ENCODE measurements at regions not wholly inside any gene's neighbourhood (a gene's known extent, or its start where the extent isn't known, plus 50 kb on each side); places are given as distances from the start of the nearest gene placed in this dataset.
"Not testable (repeated sequence)": the region's sequence is repeated elsewhere in the genome, so short reads cannot be mapped to it uniquely, and the experiment has no call there.

GRCh38 chr1:149664624-149665023 is 81.0 kb downstream of the PPIAL4C start:
- H3K36me3 ChIP-seq; intact Hi-C loops (cut with DNase I); DNase-seq; H3K9me3 ChIP-seq; H3K4me3 ChIP-seq; H3K4me1 ChIP-seq; H3K27me3 ChIP-seq; H3K27ac ChIP-seq: not testable (repeated sequence)
- WGBS, 4 donors, result 15 to 71% methylated on average over 1 of the region's 2 CpGs; no CpG with 5 or more reads in 2 of the 4 donors
- ATAC-seq, result peak in 2 of 4 donors; percentile 34 to 41

DNA sequence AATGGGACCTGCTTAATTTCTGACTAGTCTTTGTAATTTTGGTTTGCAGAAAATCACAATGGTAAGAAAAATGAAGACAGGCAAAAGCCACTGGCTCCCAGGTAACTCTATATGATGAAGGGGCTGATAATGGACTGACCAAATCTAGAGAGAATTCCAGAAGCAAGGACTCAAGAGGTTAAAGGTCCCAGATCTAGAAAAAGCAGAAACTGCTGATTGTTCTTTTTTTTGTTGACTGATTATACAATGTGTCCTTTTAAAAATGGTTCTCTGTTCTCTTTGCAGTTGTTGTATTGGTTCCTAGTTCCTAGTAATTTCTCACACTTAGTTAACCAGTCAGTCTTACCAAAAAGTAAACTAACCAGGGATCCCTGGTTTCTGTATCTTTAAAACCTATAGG is 81.4 kb downstream of the PPIAL4C start:
- ATAC-seq; H3K4me3 ChIP-seq; H3K27ac ChIP-seq; DNase-seq; H3K4me1 ChIP-seq; H3K36me3 ChIP-seq; intact Hi-C loops (cut with DNase I); H3K27me3 ChIP-seq; H3K9me3 ChIP-seq: not testable (repeated sequence)

DNA sequence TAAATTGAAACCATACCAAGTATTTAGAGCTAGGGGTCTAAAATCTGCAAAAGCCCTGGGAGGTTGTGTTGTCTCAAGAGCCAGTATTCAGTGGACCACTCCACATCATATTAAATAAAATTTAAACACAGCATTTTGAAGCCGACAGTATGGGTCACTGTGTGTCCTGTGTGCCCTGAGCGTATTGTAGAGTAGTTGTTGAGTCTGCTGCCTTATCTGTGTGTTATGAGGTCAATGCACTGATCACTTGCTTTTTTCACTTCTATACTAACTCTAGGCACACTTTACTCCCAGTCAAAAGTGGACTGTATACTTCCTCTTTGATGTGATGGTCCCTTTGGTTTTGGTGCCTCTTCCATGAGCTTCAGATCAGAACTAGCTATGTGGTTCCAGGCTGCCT is 81.9 kb downstream of the PPIAL4C start:
- H3K9me3 ChIP-seq; H3K27ac ChIP-seq; intact Hi-C loops (cut with DNase I); H3K36me3 ChIP-seq; H3K4me3 ChIP-seq; ATAC-seq; H3K4me1 ChIP-seq; DNase-seq; H3K27me3 ChIP-seq: not testable (repeated sequence)
- 86 to 100% (median 90%) methylated on average over 1 to 2 of the region's 2 CpGs for WGBS, 4 donors

- 72 to 86% (median 74%) methylated on average over 4 of the region's 4 CpGs for WGBS, 4 donors
- H3K36me3 ChIP-seq; H3K4me1 ChIP-seq; H3K27me3 ChIP-seq; intact Hi-C loops (cut with DNase I); H3K27ac ChIP-seq; ATAC-seq; H3K9me3 ChIP-seq; DNase-seq; H3K4me3 ChIP-seq: not testable (repeated sequence)
These were observed 89.7 kb downstream of the PPIAL4C start for GRCh38 chr1:149673231-149673909.

- H3K27ac ChIP-seq; H3K4me1 ChIP-seq; intact Hi-C loops (cut with DNase I); ATAC-seq; H3K4me3 ChIP-seq; H3K36me3 ChIP-seq; H3K27me3 ChIP-seq; H3K9me3 ChIP-seq: not testable (repeated sequence)
- DNase-seq, result peak in 1 of 5 donors; percentile 25
- WGBS, 4 donors, result 95 to 97% (median 96%) methylated on average over 4 to 23 of the region's 23 CpGs
These were observed 91.3 kb downstream of the PPIAL4C start for GRCh38 chr1:149674921-149675320.

DNA sequence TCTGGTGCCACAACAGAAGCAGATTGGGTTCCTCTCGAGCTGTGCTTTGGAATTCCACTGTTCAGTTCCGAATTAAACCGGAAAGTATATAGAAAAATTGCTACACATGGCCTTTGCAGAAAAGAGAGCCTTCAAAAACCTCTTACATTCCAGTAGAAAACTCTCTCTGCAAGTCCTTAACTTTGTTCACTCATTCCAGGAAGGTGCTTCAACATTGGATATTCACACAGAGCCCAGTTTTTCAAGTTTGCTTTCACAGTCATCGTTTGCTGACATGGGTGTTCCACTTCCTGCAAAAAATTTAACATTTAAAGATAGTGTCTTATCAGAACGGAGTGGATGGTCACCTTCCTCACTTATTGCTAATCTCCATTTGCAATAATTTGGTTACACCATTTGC is 93.7 kb downstream of the PPIAL4C start:
- DNase-seq; ATAC-seq; H3K4me1 ChIP-seq; intact Hi-C loops (cut with DNase I); H3K27ac ChIP-seq; H3K27me3 ChIP-seq; H3K4me3 ChIP-seq; H3K9me3 ChIP-seq; H3K36me3 ChIP-seq: not testable (repeated sequence)
- 59 to 67% (median 65%) methylated on average over 5 of the region's 5 CpGs for WGBS, 4 donors

DNA sequence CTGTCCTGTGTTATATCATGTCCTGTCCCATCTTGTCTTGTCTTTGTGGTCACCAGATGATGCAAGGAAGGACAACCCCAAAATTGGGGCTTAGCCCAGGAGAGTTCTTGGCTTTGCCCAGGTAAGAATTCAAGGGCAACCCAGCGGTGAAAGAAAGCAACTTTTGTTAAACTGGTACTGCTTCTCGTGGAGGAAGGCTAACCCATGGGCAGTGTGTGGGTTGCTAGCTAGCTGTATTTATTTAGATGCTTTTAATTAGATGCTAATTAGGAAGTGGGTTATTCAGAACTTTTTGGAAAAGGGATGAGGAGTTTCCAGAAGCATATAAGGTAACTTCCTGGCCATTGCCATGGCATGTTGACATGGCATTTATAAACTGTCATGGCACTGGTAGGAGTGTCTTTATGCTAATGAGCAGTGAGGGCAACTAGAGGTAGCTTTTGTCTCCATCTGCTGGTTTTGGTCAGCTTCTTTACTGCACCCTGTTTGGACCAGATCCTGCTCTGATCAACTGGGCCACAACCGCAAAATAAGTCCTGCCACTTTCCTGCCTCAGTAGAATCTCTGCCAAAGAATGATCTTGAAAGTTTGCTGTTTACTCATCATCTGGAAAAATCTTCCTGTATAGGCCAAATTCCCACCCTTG is 95.8 kb upstream of the FCGR1A start:
- H3K4me3 ChIP-seq; H3K4me1 ChIP-seq; DNase-seq; H3K27ac ChIP-seq; H3K36me3 ChIP-seq; H3K9me3 ChIP-seq; H3K27me3 ChIP-seq; intact Hi-C loops (cut with DNase I): not testable (repeated sequence)
- peak in 2 of 4 donors; percentile 39 to 54 for ATAC-seq
- 100% methylated on average over 1 of the region's 3 CpGs; no CpG with 5 or more reads in 2 of the 4 donors for WGBS, 4 donors

DNA sequence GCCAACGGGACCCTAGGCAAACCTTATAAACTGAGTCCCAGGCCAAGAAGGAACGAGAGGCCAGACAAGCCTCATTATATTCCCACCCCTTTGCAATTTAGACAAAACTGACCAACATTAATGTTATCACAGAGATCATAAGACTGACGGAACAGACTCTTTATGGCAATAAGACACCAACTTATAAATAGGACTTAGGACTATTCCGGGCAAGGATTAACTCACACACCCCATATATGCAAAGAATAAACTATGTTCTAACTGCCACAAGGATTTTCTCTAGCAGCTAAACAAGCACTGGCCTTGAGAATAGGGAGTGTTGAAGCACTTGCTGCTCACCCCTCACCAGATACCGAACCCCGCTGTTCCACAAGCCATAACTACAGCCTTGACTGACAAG is 91.1 kb upstream of the FCGR1A start:
- DNase-seq, ATAC-seq, H3K9me3 ChIP-seq: not testable (repeated sequence)

DNA sequence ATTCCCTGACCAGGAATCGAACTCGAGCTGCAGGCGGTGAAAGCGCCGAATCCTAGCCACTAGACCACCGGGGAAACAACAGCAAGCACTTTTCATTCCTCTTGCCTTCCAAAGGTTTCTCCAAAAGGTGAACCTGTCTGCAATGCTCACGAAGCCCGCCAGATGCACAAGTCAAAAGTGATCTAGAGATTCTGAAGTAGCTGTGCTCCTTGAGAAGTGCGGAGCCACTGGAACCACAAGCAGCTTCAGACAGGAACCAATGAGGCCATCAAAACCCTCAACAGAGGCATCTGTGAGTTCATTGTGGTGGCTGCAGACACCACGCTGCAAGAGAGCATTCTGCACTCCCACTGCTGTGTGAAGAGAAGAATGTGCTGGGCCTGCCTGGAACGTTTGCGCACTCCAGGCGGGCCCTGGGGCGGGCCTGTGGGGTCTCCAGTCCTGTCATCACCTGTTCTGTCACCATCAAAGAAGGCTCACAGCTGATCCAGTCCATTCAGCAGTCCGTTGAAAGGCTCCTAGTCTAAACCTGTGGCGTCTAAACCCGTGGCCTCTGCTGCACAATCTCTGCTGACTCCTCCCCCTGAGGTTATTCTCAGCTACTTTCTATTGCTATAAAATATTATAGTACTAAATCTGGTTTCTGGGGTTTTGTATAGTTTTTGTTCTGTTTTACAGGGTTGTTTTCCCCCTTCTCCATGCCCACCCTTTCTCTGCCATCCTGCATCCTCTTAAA is 89.5 kb upstream of the FCGR1A start:
- WGBS, 4 donors, result 73 to 90% (median 81%) methylated on average over 5 to 14 of the region's 17 CpGs
- H3K4me1 ChIP-seq; H3K9me3 ChIP-seq; ATAC-seq; H3K36me3 ChIP-seq; H3K27me3 ChIP-seq; intact Hi-C loops (cut with DNase I); H3K27ac ChIP-seq; H3K4me3 ChIP-seq: not testable (repeated sequence)
- peak in 1 of 5 donors; percentile 20 for DNase-seq

More for the DNA sequence above, 91.1 kb upstream of the FCGR1A start:
- H3K4me1 ChIP-seq; H3K4me3 ChIP-seq; H3K27me3 ChIP-seq; intact Hi-C loops (cut with DNase I); H3K27ac ChIP-seq; H3K36me3 ChIP-seq: not testable (repeated sequence)
- WGBS, 4 donors, result 81 to 87% (median 83%) methylated on average over 2 to 4 of the region's 6 CpGs

GRCh38 chr1:149695066-149695465 is 87.4 kb upstream of the FCGR1A start:
- DNase-seq; H3K36me3 ChIP-seq; H3K27ac ChIP-seq; H3K4me3 ChIP-seq; intact Hi-C loops (cut with DNase I); H3K9me3 ChIP-seq; H3K4me1 ChIP-seq; ATAC-seq; H3K27me3 ChIP-seq: not testable (repeated sequence)
- 67 to 83% (median 79%) methylated on average over 2 to 3 of the region's 3 CpGs; no CpG with 5 or more reads in 1 of the 4 donors for WGBS, 4 donors

DNA sequence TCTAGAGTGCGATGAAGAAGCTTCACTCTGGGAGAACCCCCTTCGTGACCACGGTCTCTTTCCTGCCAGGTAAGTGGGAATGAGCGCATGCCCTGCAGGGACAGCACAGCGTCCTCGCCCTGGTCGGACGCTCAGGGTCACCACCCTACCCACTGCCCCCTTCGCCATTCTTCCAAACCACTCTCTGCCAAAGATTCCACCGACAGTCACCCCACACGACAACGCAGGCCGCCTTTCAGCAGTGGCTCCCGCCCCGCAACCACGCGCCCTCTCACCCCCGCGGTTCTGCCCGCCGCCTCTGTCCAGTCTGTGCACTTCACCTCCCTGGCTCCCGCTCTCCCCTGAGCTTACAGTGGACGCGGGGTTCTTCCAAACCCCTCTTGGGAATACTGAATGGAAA is 82.3 kb upstream of the FCGR1A start:
- H3K4me1 ChIP-seq; intact Hi-C loops (cut with DNase I); H3K27me3 ChIP-seq; H3K9me3 ChIP-seq; ATAC-seq; DNase-seq; H3K36me3 ChIP-seq; H3K27ac ChIP-seq; H3K4me3 ChIP-seq: not testable (repeated sequence)
- WGBS, 4 donors, result 7 to 9% (median 9%) methylated on average over 13 to 18 of the region's 24 CpGs; no CpG with 5 or more reads in 1 of the 4 donors

Data from heart left ventricle (tissue), 16 donors.